B cell (primary cell): ENCODE measurements at regions not wholly inside any gene's neighbourhood (a gene's known extent, or its start where the extent isn't known, plus 50 kb on each side); places are given as distances from the start of the nearest gene placed in this dataset.

ENCODE experiments used
- ATAC-seq: fragments of 200-7000 bp; cut with Tn5 transposase; one replicate; pipeline ENCODE4 v1.10.0; 2021; ENCODE audit warnings: low read depth, mild to moderate bottlenecking, moderate number of reproducible peaks, moderate library complexity
- CTCF ChIA-PET: fragments of 350-600 bp; sonication (Branson Sonifier 250); formaldehyde crosslinking; loops from one replicate; lab custom pipeline; 2021; ENCODE audit warnings: antibody characterized with exemption, inconsistent platforms; lab: Charles Lee
- POLR2A ChIA-PET: fragments of 350-600 bp; sonication (Branson Sonifier 250); formaldehyde crosslinking; loops from one replicate; lab custom pipeline; 2021; ENCODE audit warnings: antibody characterized with exemption; lab: Charles Lee
- DNase-seq: peaks from one replicate; pipeline ENCODE4 v3.0.0; 2013
- H2AFZ ChIP-seq: 2 replicates; pipeline ENCODE4 v1.6.1; 2012; ENCODE audit warnings: mild to moderate bottlenecking, low read depth, low read length; ENCODE audit not compliant: insufficient read depth, poor library complexity, severe bottlenecking
- H3K27ac ChIP-seq, 2 donors: 1 replicate in 1 of 2; 2 replicates in 1 of 2; pipeline ENCODE4 v1.5.1; 2012 to 2013; ENCODE audit warnings: low read length in 2 of 2, mild to moderate bottlenecking in 2 of 2, moderate library complexity in 1 of 2
- H3K27me3 ChIP-seq, 4 experiments: fragments of 200-600 bp in 1 of 4; sonication (generic) in 1 of 4; replicated peaks in 1 of 4; 1 replicate in 2 of 4; 2 replicates in 2 of 4; pipeline versions ENCODE4 v1.6.1 to v1.7.0; 2013 to 2016; ENCODE audit warnings: low read length in 3 of 4, mild to moderate bottlenecking in 2 of 4, mixed read lengths in 1 of 4, moderate library complexity in 1 of 4; ENCODE audit not compliant: insufficient read depth in 4 of 4, control insufficient read depth in 3 of 4; ENCODE audit errors: control extremely low read depth in 1 of 4
- H3K36me3 ChIP-seq, 2 experiments: replicated peaks in 1 of 2; 1 replicate in 1 of 2; 2 replicates in 1 of 2; pipeline versions ENCODE4 v1.6.1 to v1.7.1; 2013; ENCODE audit warnings: low read length in 1 of 2; ENCODE audit not compliant: insufficient read depth in 2 of 2, control insufficient read depth in 1 of 2; ENCODE audit errors: control extremely low read depth in 1 of 2, extremely low read depth in 1 of 2
- H3K4me1 ChIP-seq, 2 donors: fragments of 200-600 bp in 1 of 2; sonication (generic) in 1 of 2; 1 replicate in 1 of 2; 2 replicates in 1 of 2; pipeline versions ENCODE4 v1.5.1 to v1.6.1; 2013 to 2017; ENCODE audit warnings: low read length in 2 of 2; ENCODE audit not compliant: control insufficient read depth in 2 of 2, insufficient read depth in 2 of 2
- H3K4me2 ChIP-seq: replicated peaks from 2 replicates; pipeline ENCODE3; 2012; ENCODE audit warnings: mild to moderate bottlenecking, low read depth, low read length; ENCODE audit not compliant: poor library complexity, severe bottlenecking
- H3K4me3 ChIP-seq, 5 experiments: fragments of 200-600 bp in 1 of 5; sonication (generic) in 1 of 5; 1 replicate in 3 of 5; 2 replicates in 2 of 5; pipeline versions ENCODE4 v1.5.1 to v1.7.0; 2011 to 2016; ENCODE audit warnings: low read length in 4 of 5, mild to moderate bottlenecking in 4 of 5, low read depth in 2 of 5, control low read depth in 1 of 5, moderate library complexity in 1 of 5; ENCODE audit not compliant: insufficient read depth in 1 of 5; ENCODE audit errors: control extremely low read depth in 1 of 5, extremely low read depth in 1 of 5
- H3K79me2 ChIP-seq: fragments of 200-600 bp; sonication (generic); one replicate; pipeline ENCODE4 v1.6.0; 2016; ENCODE audit warnings: low read length; ENCODE audit not compliant: control insufficient read depth, insufficient read depth
- H3K9ac ChIP-seq: fragments of 200-600 bp; sonication (generic); 2 replicates; pipeline ENCODE4 v1.6.1; 2017; ENCODE audit warnings: mild to moderate bottlenecking, low read length, moderate library complexity
- H3K9me3 ChIP-seq, 3 donors: one replicate each; pipeline versions ENCODE4 v1.6.1 to v1.7.1; 2013; ENCODE audit warnings: low read length in 2 of 3; ENCODE audit not compliant: control insufficient read depth in 2 of 3, insufficient read depth in 1 of 3; ENCODE audit errors: control extremely low read depth in 1 of 3
- H4K20me1 ChIP-seq: 2 replicates; pipeline ENCODE4 v1.6.0; 2012; ENCODE audit warnings: mild to moderate bottlenecking, low read length; ENCODE audit not compliant: insufficient read depth, control insufficient read depth, poor library complexity, severe bottlenecking
- H3K27ac Mint-ChIP-seq: one replicate; pipeline ENCODE4 v1.8.0; 2021; ENCODE audit warnings: mixed read lengths
- H3K27me3 Mint-ChIP-seq: one replicate; pipeline ENCODE4 v1.8.0; 2021; ENCODE audit warnings: mixed read lengths
- H3K4me1 Mint-ChIP-seq: one replicate; pipeline ENCODE4 v1.8.0; 2021; ENCODE audit warnings: mixed read lengths
- H3K4me3 Mint-ChIP-seq: one replicate; pipeline ENCODE4 v1.8.0; 2021; ENCODE audit warnings: mixed read lengths
- H3K9me3 Mint-ChIP-seq: one replicate; pipeline ENCODE4 v1.8.0; 2022; ENCODE audit warnings: mixed read lengths; ENCODE audit not compliant: insufficient read depth
- CTCF ChIP-seq: fragments of 200-600 bp; IDR thresholded peaks from one replicate; pipeline ENCODE4 v1.8.0; 2022; ENCODE audit warnings: antibody characterized with exemption, mild to moderate bottlenecking
- EZH2 ChIP-seq: IDR thresholded peaks from 2 replicates; pipeline ENCODE4 v1.6.1; 2012; ENCODE audit warnings: borderline replicate concordance, low read depth, mild to moderate bottlenecking, moderate library complexity, low read length; ENCODE audit not compliant: insufficient read depth, poor library complexity, severe bottlenecking
- WGBS: methylation state at CpG from one replicate; pipeline ENCODE4 v1.1.5; 2013; ENCODE audit warnings: missing lambda C conversion rate; ENCODE audit not compliant: insufficient coverage; 5-methylcytosine and 5-hydroxymethylcytosine counted together
- intact Hi-C: fragments of 100-400 bp; cut with micrococcal nuclease; formaldehyde crosslinking; loops from one replicate; pipeline ENCODE4 v1.10.0; 2022

DNA sequence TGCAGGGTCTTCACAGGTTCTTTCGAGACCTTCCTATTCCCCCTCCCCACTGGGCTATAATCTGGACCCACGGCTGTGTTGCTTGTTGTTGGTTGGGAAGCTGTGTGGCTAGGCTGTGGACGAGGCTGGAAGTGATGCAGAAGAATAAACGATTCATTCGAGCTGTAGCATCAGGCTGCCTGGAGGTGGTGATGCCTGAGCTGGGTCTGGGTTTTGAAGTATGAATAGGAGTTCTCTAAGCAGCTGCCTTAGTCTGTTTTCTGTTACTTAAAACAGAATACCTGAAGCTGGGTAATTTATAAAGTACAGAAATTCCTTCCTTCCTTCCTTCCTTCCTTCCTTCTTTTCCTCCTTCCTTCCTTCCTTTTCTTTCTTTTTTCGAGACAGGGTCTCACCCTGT, 126.5 kb upstream of the ZEB1 start:
- H3K4me3 ChIP-seq, result no peak overlapping the region
- Mint-ChIP-seq H3K4me3 (no peak overlapping the region), H3K9me3 (no peaks in the 10 kb centered on the region), H3K27me3 (no peaks in the 10 kb centered on the region), H3K4me1 (no peaks in the 10 kb centered on the region), H3K27ac (no peak overlapping the region)
- ATAC-seq (no peak), DNase-seq (no peak)
- H3K9ac ChIP-seq, result no peak overlapping the region
- H4K20me1 ChIP-seq, result no peaks in the 10 kb centered on the region
- no peak overlapping the region for H3K27ac ChIP-seq
- H3K9me3 ChIP-seq, result peaks cover 0 to 9% (median 0%) of the 10 kb centered on the region in 3 donors
- H3K79me2 ChIP-seq, result no peaks in the 10 kb centered on the region
- 95% methylated on average over 4 of the region's 6 CpGs for WGBS
- no peaks in the 10 kb centered on the region for H3K4me1 ChIP-seq
- intact Hi-C loops, result no loop called here
- TF ChIP-seq CTCF (no peak), EZH2 (no peak)
- CTCF ChIA-PET, result no interaction called here
- H3K36me3 ChIP-seq, result no peaks in the 10 kb centered on the region
- POLR2A ChIA-PET, result no interaction called here
- H2AFZ ChIP-seq, result no peak overlapping the region
- H3K27me3 ChIP-seq, result no peaks in the 10 kb centered on the region
- H3K4me2 ChIP-seq, result no peak overlapping the region

GRCh38 chr10:31194986-31195385, 124.0 kb upstream of the ZEB1 start:
- H3K9me3 ChIP-seq, result peaks cover 0 to 9% (median 0%) of the 10 kb centered on the region in 3 donors
- ATAC-seq (no peak), DNase-seq (no peak)
- no peaks in the 10 kb centered on the region for H3K27me3 ChIP-seq
- no peak overlapping the region for H3K4me3 ChIP-seq
- Mint-ChIP-seq H3K9me3 (no peaks in the 10 kb centered on the region), H3K27ac (no peak overlapping the region), H3K4me3 (no peak overlapping the region), H3K4me1 (no peaks in the 10 kb centered on the region), H3K27me3 (no peaks in the 10 kb centered on the region)
- ChIA-PET CTCF (interaction anchor here (1.0 kb wide), 1 partner anchor 12 kb away, joined by 3 read pairs; no protein-coding TSS in a partner anchor), POLR2A (no interaction called here)
- no peaks in the 10 kb centered on the region for H3K4me1 ChIP-seq
- no peak overlapping the region for H3K9ac ChIP-seq
- intact Hi-C loops, result no loop called here
- TF ChIP-seq CTCF, result no peak
- TF ChIP-seq EZH2, result no peak
- no peaks in the 10 kb centered on the region for H3K79me2 ChIP-seq
- no peak overlapping the region for H3K27ac ChIP-seq
- H3K36me3 ChIP-seq, result no peaks in the 10 kb centered on the region
- WGBS, result 80% methylated on average over 1 of the region's 4 CpGs
- no peak overlapping the region for H2AFZ ChIP-seq
- H4K20me1 ChIP-seq, result no peaks in the 10 kb centered on the region
- no peak overlapping the region for H3K4me2 ChIP-seq
